ENCODE measurements at regions not wholly inside any gene's neighbourhood (a gene's known extent, or its start where the extent isn't known, plus 50 kb on each side); places are given as distances from the start of the nearest gene placed in this dataset.

GRCh38 chr1:222014001-222014400 lies 272.1 kb upstream of the DUSP10 start:
- ATAC-seq (ENCODE audit: insufficient read depth, low FRiP score) = no peak
- Histone ChIP-seq H3K9me3 (ENCODE audit: control insufficient read depth in 4 of 4, insufficient read depth in 3 of 4, low read length in 3 of 4) (peaks cover 0 to 3% (median under 1%) of the 10 kb centered on the region in 4 donors), H3K27me3 (ENCODE audit: control insufficient read depth in 3 of 3, insufficient read depth in 3 of 3, low read length in 2 of 3) (no peaks in the 10 kb centered on the region), H3K27ac (ENCODE audit: low read depth in 1 of 2, low read length in 1 of 2) (no peak overlapping the region), H3K36me3 (ENCODE audit: control insufficient read depth in 4 of 4, insufficient read depth in 4 of 4, low read length in 4 of 4) (no peaks in the 10 kb centered on the region), H3K4me3 (no peak overlapping the region), H3K4me1 (ENCODE audit: control insufficient read depth in 5 of 5, insufficient read depth in 5 of 5, low read length in 5 of 5) (no peaks in the 10 kb centered on the region), H3K9ac (ENCODE audit: insufficient read depth in 1 of 2, low read length in 2 of 2) (no peak overlapping the region)
- TF ChIP-seq CTCF (IDR thresholded peaks at IDR 0.05; ENCODE audit: control extremely low read depth, extremely low read depth) = no peak
- 93 to 96% methylated on average over 4 of the region's 4 CpGs for WGBS, 2 donors
- DNase-seq = no peak

DNA sequence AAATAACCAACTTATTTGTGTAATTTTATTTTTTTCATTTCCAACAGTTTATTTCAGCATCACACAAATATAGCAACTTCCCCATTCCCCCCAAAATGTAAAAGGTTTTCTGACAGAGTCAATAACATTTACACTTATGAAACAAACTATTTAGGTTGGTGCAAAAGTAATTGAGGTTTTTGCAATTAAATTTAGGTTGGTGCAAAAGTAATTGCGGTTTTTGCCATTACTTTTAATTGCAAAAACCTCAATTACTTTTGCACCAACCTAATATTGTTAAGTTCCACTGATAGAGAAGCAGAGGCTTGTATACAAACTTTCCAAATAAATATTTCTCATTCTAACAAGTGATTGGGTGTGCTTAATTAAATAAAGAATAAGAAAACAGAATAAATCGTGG lies 270.9 kb upstream of the DUSP10 start:
- WGBS, 2 donors = 92 to 95% methylated on average over 2 of the region's 2 CpGs
- DNase-seq = no peak
- Histone ChIP-seq H3K4me3 (no peak overlapping the region), H3K27ac (ENCODE audit: low read depth in 1 of 2, low read length in 1 of 2) (no peak overlapping the region), H3K36me3 (ENCODE audit: control insufficient read depth in 4 of 4, insufficient read depth in 4 of 4, low read length in 4 of 4) (no peaks in the 10 kb centered on the region), H3K27me3 (ENCODE audit: control insufficient read depth in 3 of 3, insufficient read depth in 3 of 3, low read length in 2 of 3) (no peaks in the 10 kb centered on the region), H3K4me1 (ENCODE audit: control insufficient read depth in 5 of 5, insufficient read depth in 5 of 5, low read length in 5 of 5) (no peaks in the 10 kb centered on the region), H3K9ac (ENCODE audit: insufficient read depth in 1 of 2, low read length in 2 of 2) (no peak overlapping the region), H3K9me3 (ENCODE audit: control insufficient read depth in 4 of 4, insufficient read depth in 3 of 4, low read length in 3 of 4) (peaks cover 0 to 3% (median under 1%) of the 10 kb centered on the region in 4 donors)
- no peak for ATAC-seq (ENCODE audit: insufficient read depth, low FRiP score)
- TF ChIP-seq CTCF (IDR thresholded peaks at IDR 0.05; ENCODE audit: control extremely low read depth, extremely low read depth) = no peak

DNA sequence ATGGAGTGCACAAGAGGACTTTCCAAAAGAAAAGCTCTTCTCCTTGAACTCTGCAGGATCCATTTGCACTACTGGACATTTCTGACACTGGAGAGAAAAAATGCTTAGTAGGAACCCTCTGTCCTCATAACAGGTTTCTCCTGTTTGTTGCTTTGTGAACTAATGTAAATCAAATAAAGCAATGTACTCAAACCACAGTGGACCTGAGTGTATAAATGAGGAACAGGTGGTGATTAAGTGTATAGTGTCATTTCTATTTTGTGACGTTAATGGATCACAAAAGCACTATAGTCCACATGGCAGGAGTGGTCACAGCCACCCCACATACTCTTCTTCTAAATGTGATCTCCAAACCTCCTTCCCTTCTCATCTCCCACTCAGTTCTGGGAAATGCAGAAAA lies 268.4 kb upstream of the DUSP10 start:
- no peak for DNase-seq
- H3K27ac ChIP-seq (ENCODE audit: low read depth in 1 of 2, low read length in 1 of 2) = no peak overlapping the region
- 76 to 78% methylated on average over 1 of the region's 1 CpG for WGBS, 2 donors

More for the DNA sequence above, 268.4 kb upstream of the DUSP10 start:
- no peak for TF ChIP-seq CTCF (IDR thresholded peaks at IDR 0.05; ENCODE audit: control extremely low read depth, extremely low read depth)
- Histone ChIP-seq H3K36me3 (ENCODE audit: control insufficient read depth in 4 of 4, insufficient read depth in 4 of 4, low read length in 4 of 4) (no peaks in the 10 kb centered on the region), H3K27me3 (ENCODE audit: control insufficient read depth in 3 of 3, insufficient read depth in 3 of 3, low read length in 2 of 3) (no peaks in the 10 kb centered on the region), H3K9me3 (ENCODE audit: control insufficient read depth in 4 of 4, insufficient read depth in 3 of 4, low read length in 3 of 4) (peaks cover 0 to 3% (median under 1%) of the 10 kb centered on the region in 4 donors), H3K9ac (ENCODE audit: insufficient read depth in 1 of 2, low read length in 2 of 2) (no peak overlapping the region), H3K4me1 (ENCODE audit: control insufficient read depth in 5 of 5, insufficient read depth in 5 of 5, low read length in 5 of 5) (no peaks in the 10 kb centered on the region), H3K4me3 (no peak overlapping the region)
- ATAC-seq (ENCODE audit: insufficient read depth, low FRiP score) = no peak

All from lung (tissue), 11 donors.